K562 (cell line): ENCODE measurements at regions not wholly inside any gene's neighbourhood (a gene's known extent, or its start where the extent isn't known, plus 50 kb on each side); places are given as distances from the start of the nearest gene placed in this dataset.

Experiments
- ATAC-seq: fragments of 200-7000 bp; cut with Tn5 transposase; 3 replicates; pipeline ENCODE4 v1.9.1; 2020; ENCODE audit warnings: moderate library complexity
- BruUV-seq: library from RNA; stranded (reverse); fragments of 400-500 nt; replicated peaks from 2 replicates; lab custom pipeline; 2021; lab: Mats Ljungman, UMichigan
- CTCF ChIA-PET: fragments of 300-600 bp; formaldehyde crosslinking; extraction: SDS; loops from one replicate; lab custom pipeline; 2021; ENCODE audit warnings: low intra/inter-chr PET ratio; lab: Yijun Ruan, JAX
- POLR2A ChIA-PET: fragments of 300-600, 350-650 bp; sonication (Branson Sonifier 250); formaldehyde crosslinking; extraction: SDS; loops from one replicate; lab custom pipeline; 2021; ENCODE audit warnings: antibody characterized with exemption, inconsistent platforms; lab: Yijun Ruan, JAX
- DNase-seq, 4 experiments: peaks; one replicate each; pipeline versions ENCODE4 v3.0.0 to v3.0.0-alpha.2; 2011 to 2018; ENCODE audit warnings: low spot score in 3 of 4, mixed read lengths in 3 of 4; ENCODE audit errors: extremely low read depth in 1 of 4
- FAIRE-seq: peaks from 2 replicates; lab custom pipeline; 2011; peaks lifted over from hg19 to GRCh38; lab: Jason Lieb, UNC
- H2AFZ ChIP-seq: 2 replicates; pipeline ENCODE4 v1.6.0; 2011; ENCODE audit warnings: low read depth, low read length, control low read depth, inconsistent platforms
- H3K27ac ChIP-seq: fragments of 200-600 bp; 3 replicates; pipeline ENCODE4 v1.8.0; 2011; ENCODE audit warnings: low read depth, mild to moderate bottlenecking, control low read depth, inconsistent platforms, low read length, moderate library complexity, mixed read lengths; ENCODE audit errors: extremely low read depth
- H3K27me3 ChIP-seq, 2 experiments: fragments of 300-600 bp in 1 of 2; 2 replicates in 1 of 2; 3 replicates in 1 of 2; pipeline versions ENCODE4 v1.6.0 to v1.8.0; 2011; ENCODE audit warnings: inconsistent platforms in 2 of 2, low read length in 2 of 2, mild to moderate bottlenecking in 1 of 2, mixed read lengths in 1 of 2, moderate library complexity in 1 of 2; ENCODE audit not compliant: control insufficient read depth in 2 of 2, insufficient read depth in 2 of 2
- H3K36me3 ChIP-seq: fragments of 300-600 bp; 3 replicates; pipeline ENCODE4 v1.8.0; 2011; ENCODE audit warnings: mild to moderate bottlenecking, low read length, inconsistent platforms; ENCODE audit not compliant: control insufficient read depth, insufficient read depth
- H3K4me1 ChIP-seq, 2 experiments: fragments of 200-600 bp in 1 of 2; replicated peaks in 1 of 2; 2 replicates in 1 of 2; 3 replicates in 1 of 2; pipeline versions ENCODE4 v1.5.1 to v1.8.0; 2011; ENCODE audit warnings: inconsistent platforms in 2 of 2, low read length in 2 of 2, mild to moderate bottlenecking in 1 of 2, mixed read lengths in 1 of 2, moderate library complexity in 1 of 2; ENCODE audit not compliant: control insufficient read depth in 2 of 2, insufficient read depth in 2 of 2
- H3K4me2 ChIP-seq: 2 replicates; pipeline ENCODE4 v1.6.1; 2011; ENCODE audit warnings: low read length, control low read depth, inconsistent platforms, mixed read lengths; ENCODE audit not compliant: insufficient read depth
- H3K4me3 ChIP-seq: fragments of 200-600 bp; sonication (generic), shearing (Covaris generic); 2 replicates; pipeline ENCODE4 v1.5.1; 2016; ENCODE audit warnings: control low read depth, inconsistent platforms
- H3K79me2 ChIP-seq: fragments of 200-600 bp; 3 replicates; pipeline ENCODE4 v1.8.0; 2011; ENCODE audit warnings: low read length, inconsistent platforms; ENCODE audit not compliant: control insufficient read depth, insufficient read depth
- H3K9ac ChIP-seq, 2 experiments: 2 replicates each; pipeline versions ENCODE4 v1.6.0 to v1.6.1; 2011; ENCODE audit warnings: low read depth in 2 of 2, low read length in 2 of 2, control low read depth in 1 of 2, inconsistent platforms in 1 of 2, mild to moderate bottlenecking in 1 of 2, mixed read lengths in 1 of 2; ENCODE audit not compliant: insufficient read depth in 1 of 2
- H3K9me1 ChIP-seq: one replicate; pipeline ENCODE4 v1.6.0; 2011; ENCODE audit warnings: inconsistent platforms, mild to moderate bottlenecking, low read length, moderate library complexity; ENCODE audit not compliant: control insufficient read depth, insufficient read depth
- H3K9me3 ChIP-seq: replicated peaks from 2 replicates; pipeline ENCODE4 v1.5.1; 2011; ENCODE audit warnings: low read depth, low read length, inconsistent platforms; ENCODE audit not compliant: control insufficient read depth, insufficient read depth
- H4K20me1 ChIP-seq: replicated peaks from 2 replicates; pipeline ENCODE4 v1.6.1; 2011; ENCODE audit warnings: low read length, inconsistent platforms, mixed read lengths; ENCODE audit not compliant: control insufficient read depth, insufficient read depth
- HDAC1 ChIP-seq, 2 experiments: fragments of 450-650 bp; IDR thresholded peaks; 2 replicates each; pipeline ENCODE4 v1.6.1; 2016 to 2017; ENCODE audit warnings: inconsistent platforms in 1 of 2, mild to moderate bottlenecking in 1 of 2, moderate library complexity in 1 of 2
- NBN ChIP-seq: fragments of 450-650 bp; IDR thresholded peaks from 2 replicates; pipeline ENCODE4 v1.6.1; 2016; ENCODE audit warnings: low read depth, mild to moderate bottlenecking
- NFE2L1 ChIP-seq: fragments of 450-650 bp; IDR thresholded peaks from 2 replicates; pipeline ENCODE4 v1.6.1; 2016; ENCODE audit warnings: missing genetic modification characterization, low read depth, mild to moderate bottlenecking, missing compliant biosample characterization, moderate library complexity, borderline replicate concordance
- PTTG1 ChIP-seq: fragments of 450-650 bp; IDR thresholded peaks from 2 replicates; pipeline ENCODE4 v1.6.1; 2016; ENCODE audit warnings: low read depth, mild to moderate bottlenecking, missing genetic modification characterization, missing compliant biosample characterization
- PURB ChIP-seq: sonication (generic); formaldehyde crosslinking; IDR thresholded peaks from 2 replicates; pipeline ENCODE4 v1.9.0; 2021; ENCODE audit warnings: low read depth, mild to moderate bottlenecking, missing genetic modification reagents
- RFX7 ChIP-seq: fragments of 250-450 bp; sonication (Bioruptor Pico); IDR thresholded peaks from 2 replicates; pipeline ENCODE4 v1.5.1; 2021; ENCODE audit warnings: mild to moderate bottlenecking
- TFAM ChIP-seq: fragments of 250-450 bp; sonication (Bioruptor Pico); conservative IDR thresholded peaks from 2 replicates; pipeline ENCODE4 v1.5.0; 2021; ENCODE audit warnings: mild to moderate bottlenecking, moderate library complexity
- ZNF444 ChIP-seq: fragments of 250-450 bp; sonication (Bioruptor Pico); IDR thresholded peaks from 2 replicates; pipeline ENCODE4 v1.4.0; 2020; ENCODE audit warnings: mild to moderate bottlenecking, moderate library complexity
- ZNF583 ChIP-seq: fragments of 250-450 bp; sonication (Bioruptor Pico); IDR thresholded peaks from 2 replicates; pipeline ENCODE4 v1.4.0; 2020
- ZNF589 ChIP-seq: fragments of 200-800 bp; sonication (Bioruptor generic); IDR thresholded peaks from 2 replicates; pipeline ENCODE4 v1.6.1; 2016; ENCODE audit warnings: low read depth, missing genetic modification characterization, missing compliant biosample characterization
- ZNF76 ChIP-seq: fragments of 250-450 bp; sonication (Bioruptor Pico); IDR thresholded peaks from 2 replicates; pipeline ENCODE4 v1.4.0; 2020; ENCODE audit warnings: mild to moderate bottlenecking, moderate library complexity, borderline replicate concordance
- WGBS: fragments of 100-300 bp; shearing (Covaris generic); methylation state at CpG from one replicate; pipeline ENCODE4 v1.1.6; 2016; ENCODE audit warnings: low coverage, mixed read lengths; ENCODE audit not compliant: insufficient coverage; ENCODE audit errors: missing lambda C conversion rate; 5-methylcytosine and 5-hydroxymethylcytosine counted together
- in situ Hi-C: fragments of 300-500 bp; cut with MboI; formaldehyde crosslinking; loops from 4 replicates; pipeline ENCODE4 v1.15.0; 2018; ENCODE audit warnings: inconsistent platforms, mixed read lengths
- intact Hi-C: fragments of 100-400 bp; cut with micrococcal nuclease; formaldehyde crosslinking; loops from 2 replicates; pipeline ENCODE4 v1.14.2; 2022
- TF ChIP-seq, protein P1 (sequence below): fragments of 450-650 bp; formaldehyde crosslinking; IDR thresholded peaks from 2 replicates; pipeline ENCODE4 v1.4.0; 2022; ENCODE audit warnings: missing genetic modification characterization
- TF ChIP-seq, protein P2 (sequence below): fragments of 200-800 bp; sonication (Bioruptor generic); IDR thresholded peaks from 2 replicates; pipeline ENCODE4 v1.6.1; 2017; ENCODE audit warnings: missing genetic modification characterization, missing compliant biosample characterization

GRCh38 chr10:57943701-57944100 lies 324.0 kb downstream of the IPMK start:
- Histone ChIP-seq H3K27me3 (no peaks in the 10 kb centered on the region), H3K4me2 (no peak overlapping the region), H3K36me3 (no peaks in the 10 kb centered on the region), H3K9me3 (no peaks in the 10 kb centered on the region), H3K79me2 (no peaks in the 10 kb centered on the region), H3K9ac (no peak overlapping the region), H4K20me1 (no peaks in the 10 kb centered on the region), H3K27ac (no peak overlapping the region), H2AFZ (no peak overlapping the region), H3K4me1 (no peaks in the 10 kb centered on the region), H3K9me1 (no peaks in the 10 kb centered on the region), H3K4me3 (no peak overlapping the region)
- BruUV-seq: no TSS peak
- in situ Hi-C loops (no loop called here), intact Hi-C loops (no loop called here)
- 1% methylated on average over 4 of the region's 4 CpGs for WGBS
- no peak for FAIRE-seq
- TF ChIP-seq ZNF444: no peak
- POLR2A ChIA-PET: no interaction called here
- DNase-seq: no peak
- ATAC-seq: no peak
- CTCF ChIA-PET: no interaction called here

- Histone ChIP-seq H3K4me1 (no peaks in the 10 kb centered on the region), H3K27ac (no peak overlapping the region), H3K9ac (no peak overlapping the region), H3K36me3 (no peaks in the 10 kb centered on the region), H4K20me1 (no peaks in the 10 kb centered on the region), H3K4me2 (no peak overlapping the region), H3K9me1 (no peaks in the 10 kb centered on the region), H2AFZ (no peak overlapping the region), H3K27me3 (no peaks in the 10 kb centered on the region), H3K4me3 (no peak overlapping the region), H3K9me3 (0 out of 2 replicates have a peak, but pooled peaks cover 1% of the 10 kb centered on the region), H3K79me2 (no peaks in the 10 kb centered on the region)
- 3% methylated on average over 2 of the region's 2 CpGs for WGBS
- TF ChIP-seq NBN: no peak
- no peak for TF ChIP-seq PTTG1 (tag)
- no peak for TF ChIP-seq NFE2L1 (tag)
- TF ChIP-seq PURB (CRISPR knock-in tag): no peak
- TF ChIP-seq, protein P1, sequence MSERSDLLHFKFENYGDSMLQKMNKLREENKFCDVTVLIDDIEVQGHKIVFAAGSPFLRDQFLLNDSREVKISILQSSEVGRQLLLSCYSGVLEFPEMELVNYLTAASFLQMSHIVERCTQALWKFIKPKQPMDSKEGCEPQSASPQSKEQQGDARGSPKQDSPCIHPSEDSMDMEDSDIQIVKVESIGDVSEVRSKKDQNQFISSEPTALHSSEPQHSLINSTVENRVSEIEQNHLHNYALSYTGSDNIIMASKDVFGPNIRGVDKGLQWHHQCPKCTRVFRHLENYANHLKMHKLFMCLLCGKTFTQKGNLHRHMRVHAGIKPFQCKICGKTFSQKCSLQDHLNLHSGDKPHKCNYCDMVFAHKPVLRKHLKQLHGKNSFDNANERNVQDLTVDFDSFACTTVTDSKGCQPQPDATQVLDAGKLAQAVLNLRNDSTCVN (CRISPR knock-in tag): no peak
- no peak for TF ChIP-seq RFX7 (CRISPR knock-in tag)
- TF ChIP-seq ZNF589 (CRISPR knock-in tag): no peak
- TF ChIP-seq, protein P2, sequence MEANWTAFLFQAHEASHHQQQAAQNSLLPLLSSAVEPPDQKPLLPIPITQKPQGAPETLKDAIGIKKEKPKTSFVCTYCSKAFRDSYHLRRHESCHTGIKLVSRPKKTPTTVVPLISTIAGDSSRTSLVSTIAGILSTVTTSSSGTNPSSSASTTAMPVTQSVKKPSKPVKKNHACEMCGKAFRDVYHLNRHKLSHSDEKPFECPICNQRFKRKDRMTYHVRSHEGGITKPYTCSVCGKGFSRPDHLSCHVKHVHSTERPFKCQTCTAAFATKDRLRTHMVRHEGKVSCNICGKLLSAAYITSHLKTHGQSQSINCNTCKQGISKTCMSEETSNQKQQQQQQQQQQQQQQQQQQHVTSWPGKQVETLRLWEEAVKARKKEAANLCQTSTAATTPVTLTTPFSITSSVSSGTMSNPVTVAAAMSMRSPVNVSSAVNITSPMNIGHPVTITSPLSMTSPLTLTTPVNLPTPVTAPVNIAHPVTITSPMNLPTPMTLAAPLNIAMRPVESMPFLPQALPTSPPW: no peak
- no peak for TF ChIP-seq TFAM
- TF ChIP-seq HDAC1 (IDR thresholded peaks at IDR 0.05): no peak
- no peak for TF ChIP-seq ZNF583 (CRISPR knock-in tag)
- no peak for TF ChIP-seq ZNF76 (CRISPR knock-in tag)
- ChIA-PET CTCF (no interaction called here), POLR2A (no interaction called here)
- FAIRE-seq (no peak), ATAC-seq (no peak), DNase-seq (no peak)
- in situ Hi-C loops (no loop called here), intact Hi-C loops (no loop called here)
- BruUV-seq: no TSS peak
Measured at GRCh38 chr10:57925045-57925444, 342.6 kb downstream of the IPMK start.
